ENCODE measurements at regions not wholly inside any gene's neighbourhood (a gene's known extent, or its start where the extent isn't known, plus 50 kb on each side); places are given as distances from the start of the nearest gene placed in this dataset.

DNA sequence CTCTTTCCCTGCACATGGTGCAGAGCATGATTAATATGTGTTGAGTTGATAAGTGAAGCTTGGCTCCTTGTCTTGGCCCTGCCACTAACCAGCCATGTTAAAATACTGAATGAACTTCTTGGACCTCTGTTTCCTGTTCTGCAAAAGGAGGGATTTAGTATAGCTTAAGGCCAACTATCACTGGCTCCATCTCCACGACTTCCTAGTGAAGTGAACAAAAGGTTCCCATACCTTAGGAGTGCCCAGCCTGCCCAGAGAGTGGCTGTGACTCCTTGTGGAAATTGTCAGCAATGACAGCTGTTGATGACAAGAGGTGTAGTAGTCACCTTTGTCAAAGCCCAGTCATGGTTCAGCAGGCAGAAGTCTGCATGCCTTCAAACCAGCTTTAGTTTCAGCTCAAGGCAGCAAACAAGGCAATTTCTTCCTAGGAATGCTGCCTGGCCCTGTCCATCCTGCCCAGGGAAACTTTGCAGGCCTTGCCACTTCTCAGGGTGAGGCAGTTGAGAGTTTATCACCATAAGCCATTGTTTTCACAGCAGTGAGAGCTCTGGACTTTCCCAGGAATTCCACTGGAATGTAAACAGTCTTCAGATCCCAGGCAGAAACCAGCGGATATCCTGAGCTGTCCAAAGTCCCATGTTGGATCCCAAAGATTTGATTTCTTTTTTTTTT is 169.7 kb upstream of the TNFAIP3 start:
- no peak overlapping the region for H3K9ac ChIP-seq (ENCODE audit: low read depth, low read length)
- peaks cover 5% of the 10 kb centered on the region for H3K4me1 ChIP-seq (ENCODE audit: insufficient read depth, low read length)
- no peaks in the 10 kb centered on the region for H3K36me3 ChIP-seq (ENCODE audit: insufficient read depth, low read length)
- H3K9me3 ChIP-seq (ENCODE audit: control insufficient read depth, insufficient read depth, low read length): no peaks in the 10 kb centered on the region

DNA sequence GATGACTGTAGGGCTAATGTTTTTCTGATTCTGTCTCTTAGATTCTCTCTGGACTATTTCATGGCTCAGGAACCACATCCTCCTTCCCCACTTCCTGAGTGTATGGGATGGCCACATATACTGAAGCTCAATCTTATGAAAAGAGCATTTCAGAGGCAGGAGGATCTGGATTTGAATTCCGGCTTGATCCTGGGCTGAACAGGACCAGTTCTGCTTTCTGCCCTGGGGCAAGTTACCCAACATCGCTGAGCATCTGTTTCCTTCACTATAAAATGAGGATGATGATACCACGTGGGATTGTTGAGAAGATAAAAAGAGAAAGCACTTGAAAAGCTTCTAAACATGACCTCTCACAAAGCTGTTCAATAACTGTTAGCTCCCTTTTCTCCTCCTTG is 168.4 kb upstream of the TNFAIP3 start:
- H3K9ac ChIP-seq (ENCODE audit: low read depth, low read length): no peak overlapping the region
- no peaks in the 10 kb centered on the region for H3K36me3 ChIP-seq (ENCODE audit: insufficient read depth, low read length)
- H3K9me3 ChIP-seq (ENCODE audit: control insufficient read depth, insufficient read depth, low read length): no peaks in the 10 kb centered on the region
- H3K4me1 ChIP-seq (ENCODE audit: insufficient read depth, low read length): peaks cover 5% of the 10 kb centered on the region

DNA sequence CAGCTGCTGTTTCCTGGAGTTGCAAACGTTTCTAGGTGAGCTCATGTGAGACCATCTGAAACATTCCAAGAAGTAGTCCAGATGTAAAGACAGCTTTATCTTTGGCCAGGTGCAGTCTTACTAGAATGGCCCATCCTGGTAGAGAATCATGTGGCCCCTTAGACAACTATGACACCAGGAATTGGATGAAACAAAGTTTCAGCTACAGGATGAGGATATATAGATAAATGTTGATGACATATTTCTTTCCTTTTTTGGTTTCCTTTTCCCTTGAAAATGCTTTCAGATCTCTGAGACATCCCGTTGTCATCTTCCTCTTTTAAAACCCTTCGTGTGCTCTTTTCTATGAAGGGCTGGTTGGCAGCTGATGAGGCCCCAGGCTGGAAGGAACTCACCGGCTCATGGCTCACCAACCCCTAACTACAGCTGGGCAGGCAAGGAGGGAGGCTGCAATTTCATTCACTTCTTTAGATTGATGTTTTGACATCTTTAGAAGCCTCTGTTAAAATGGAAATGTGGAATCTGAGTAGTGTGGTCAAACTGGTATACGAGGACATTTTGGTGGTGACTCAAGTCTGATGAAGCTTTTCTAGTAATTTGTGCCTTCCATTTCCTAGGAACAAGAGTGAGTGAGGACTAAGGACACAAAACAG is 167.9 kb upstream of the TNFAIP3 start:
- no peak overlapping the region for H3K9ac ChIP-seq (ENCODE audit: low read depth, low read length)

DNA sequence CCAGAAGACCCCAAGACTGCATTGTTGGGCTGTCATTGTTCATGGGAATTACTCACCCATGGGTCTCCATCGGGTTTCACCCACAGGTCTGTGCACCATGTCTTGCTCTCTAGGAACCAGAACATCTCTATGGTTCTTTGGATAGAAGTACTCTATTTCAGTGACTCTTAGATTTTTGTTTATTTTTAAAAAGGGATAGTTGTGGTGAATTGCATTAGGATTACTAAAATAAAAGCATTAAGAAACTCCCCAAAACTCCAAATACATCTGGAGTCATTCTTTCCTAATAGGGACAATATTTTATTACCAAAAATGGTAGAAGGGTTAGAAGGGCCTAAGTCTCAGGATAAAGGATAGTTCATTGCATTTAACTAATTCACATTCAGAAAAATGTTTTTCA is 166.9 kb upstream of the TNFAIP3 start:
- peaks cover 5% of the 10 kb centered on the region for H3K4me1 ChIP-seq (ENCODE audit: insufficient read depth, low read length)

More for the DNA sequence above, 167.9 kb upstream of the TNFAIP3 start:
- Histone ChIP-seq H3K36me3 (ENCODE audit: insufficient read depth, low read length) (no peaks in the 10 kb centered on the region), H3K4me1 (ENCODE audit: insufficient read depth, low read length) (peaks cover 5% of the 10 kb centered on the region), H3K9me3 (ENCODE audit: control insufficient read depth, insufficient read depth, low read length) (no peaks in the 10 kb centered on the region)

DNA sequence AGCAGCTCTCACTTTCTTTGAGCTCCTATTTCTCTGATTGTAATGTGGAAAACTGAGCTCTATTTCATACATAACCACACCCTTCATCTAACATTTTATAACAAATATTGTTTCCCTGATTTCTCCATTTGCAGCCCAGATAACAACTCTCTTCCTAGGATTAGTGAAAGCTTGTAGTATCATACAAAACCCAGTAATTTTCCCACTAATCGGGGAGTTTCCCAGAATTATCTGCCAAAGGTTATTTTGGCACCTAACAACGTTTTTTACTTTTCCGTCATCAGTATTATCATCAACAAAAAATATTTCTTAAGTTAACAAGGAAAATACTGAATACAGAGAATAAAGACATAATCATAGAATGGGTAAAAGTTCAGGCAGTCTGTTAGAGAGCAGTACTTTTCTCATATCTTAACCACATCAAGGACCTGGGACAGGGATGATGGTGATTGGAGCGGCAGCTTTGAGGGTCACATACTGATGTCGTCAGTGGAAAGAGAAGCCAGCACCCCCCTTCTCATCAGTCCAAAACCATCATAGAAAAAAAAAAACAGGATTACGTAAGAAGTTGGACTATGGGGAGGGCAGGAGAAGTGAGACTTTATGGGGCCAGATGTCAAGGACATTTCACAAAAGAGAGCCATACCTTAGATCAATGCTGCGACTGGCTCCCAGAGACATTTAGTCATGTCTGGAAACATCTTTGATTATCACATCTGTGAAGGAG is 166.1 kb upstream of the TNFAIP3 start:
- Histone ChIP-seq H3K4me1 (ENCODE audit: insufficient read depth, low read length) (peaks cover 5% of the 10 kb centered on the region), H3K9ac (ENCODE audit: low read depth, low read length) (no peak overlapping the region)

More for the DNA sequence above, 166.9 kb upstream of the TNFAIP3 start:
- H3K9ac ChIP-seq (ENCODE audit: low read depth, low read length): no peak overlapping the region
- H3K36me3 ChIP-seq (ENCODE audit: insufficient read depth, low read length): no peaks in the 10 kb centered on the region
- H3K9me3 ChIP-seq (ENCODE audit: control insufficient read depth, insufficient read depth, low read length): no peaks in the 10 kb centered on the region

DNA sequence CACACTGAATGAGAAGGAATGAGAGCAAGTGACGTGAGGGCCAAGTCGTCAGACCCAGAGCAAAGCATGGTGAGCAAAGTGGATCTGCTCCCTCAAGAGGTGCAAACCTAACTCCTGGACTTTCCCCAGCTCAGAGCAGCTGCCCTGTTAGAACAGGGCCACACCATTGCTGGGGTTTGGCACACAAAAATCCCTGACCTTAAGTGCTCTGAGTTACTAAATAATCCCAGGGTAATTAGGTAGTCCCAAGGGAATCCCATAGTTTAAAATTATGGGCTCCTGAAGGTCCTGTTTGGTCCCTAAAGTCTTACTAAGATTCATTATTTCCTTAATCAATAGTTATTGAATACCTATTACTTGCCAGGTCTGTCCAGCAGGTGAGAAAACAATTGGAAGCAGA is 165.1 kb upstream of the TNFAIP3 start:
- H3K9ac ChIP-seq (ENCODE audit: low read depth, low read length): no peak overlapping the region
- H3K36me3 ChIP-seq (ENCODE audit: insufficient read depth, low read length): no peaks in the 10 kb centered on the region
- H3K9me3 ChIP-seq (ENCODE audit: control insufficient read depth, insufficient read depth, low read length): no peaks in the 10 kb centered on the region
- H3K4me1 ChIP-seq (ENCODE audit: insufficient read depth, low read length): peaks cover 5% of the 10 kb centered on the region

More for the DNA sequence above, 166.1 kb upstream of the TNFAIP3 start:
- H3K9me3 ChIP-seq (ENCODE audit: control insufficient read depth, insufficient read depth, low read length): no peaks in the 10 kb centered on the region
- no peaks in the 10 kb centered on the region for H3K36me3 ChIP-seq (ENCODE audit: insufficient read depth, low read length)

DNA sequence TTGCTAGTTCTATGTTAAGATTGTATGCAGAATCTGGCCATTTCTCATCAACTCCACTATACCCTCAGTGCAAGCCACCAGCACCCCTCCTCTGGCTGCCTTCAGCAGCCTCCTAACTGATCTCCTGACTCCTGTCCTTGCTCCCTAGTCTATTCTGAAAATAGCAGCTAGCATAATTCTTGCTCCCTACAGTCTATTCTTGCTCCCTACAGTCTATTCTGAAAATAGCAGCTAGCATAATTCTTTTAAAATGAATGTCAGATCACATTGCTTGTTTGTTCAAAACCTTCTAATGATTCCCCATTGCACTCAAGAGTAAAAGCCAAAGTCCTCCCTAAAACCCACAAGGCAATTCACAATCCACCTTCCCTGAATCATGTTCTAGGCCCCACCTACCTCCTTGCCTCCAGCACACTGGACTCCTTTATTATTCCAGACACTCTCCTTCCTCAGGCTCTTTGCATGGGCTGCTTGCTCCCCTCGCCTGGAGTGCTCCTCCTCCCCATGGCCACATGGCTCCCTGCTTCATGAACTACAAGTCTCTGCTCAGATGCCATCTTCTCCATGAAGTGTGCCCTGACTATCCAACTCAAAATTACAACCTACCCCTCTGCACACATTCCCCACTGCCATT is 164.2 kb upstream of the TNFAIP3 start:
- Histone ChIP-seq H3K36me3 (ENCODE audit: insufficient read depth, low read length) (no peaks in the 10 kb centered on the region), H3K9me3 (ENCODE audit: control insufficient read depth, insufficient read depth, low read length) (no peaks in the 10 kb centered on the region), H3K9ac (ENCODE audit: low read depth, low read length) (no peak overlapping the region), H3K4me1 (ENCODE audit: insufficient read depth, low read length) (no peaks in the 10 kb centered on the region)

DNA sequence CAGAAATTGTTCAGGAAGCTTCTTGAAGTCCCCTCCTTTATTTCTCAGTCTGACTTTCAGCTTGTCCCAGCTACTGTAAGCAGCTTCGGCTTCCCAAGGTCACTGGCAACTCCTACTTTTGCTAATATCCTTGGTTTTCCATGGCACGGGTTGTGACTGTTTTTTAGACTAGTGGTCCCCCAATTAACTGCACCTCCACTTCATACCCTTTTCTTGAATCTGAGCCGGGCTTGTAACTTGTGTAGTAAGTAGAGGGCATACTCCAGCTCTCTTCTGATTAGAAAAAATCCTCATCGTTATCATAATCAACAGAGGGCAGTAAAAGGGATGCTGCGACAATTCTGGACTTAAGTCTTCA is 162.3 kb upstream of the TNFAIP3 start:
- Histone ChIP-seq H3K9me3 (ENCODE audit: control insufficient read depth, insufficient read depth, low read length) (no peaks in the 10 kb centered on the region), H3K4me1 (ENCODE audit: insufficient read depth, low read length) (no peaks in the 10 kb centered on the region), H3K9ac (ENCODE audit: low read depth, low read length) (no peak overlapping the region), H3K36me3 (ENCODE audit: insufficient read depth, low read length) (no peaks in the 10 kb centered on the region)

DNA sequence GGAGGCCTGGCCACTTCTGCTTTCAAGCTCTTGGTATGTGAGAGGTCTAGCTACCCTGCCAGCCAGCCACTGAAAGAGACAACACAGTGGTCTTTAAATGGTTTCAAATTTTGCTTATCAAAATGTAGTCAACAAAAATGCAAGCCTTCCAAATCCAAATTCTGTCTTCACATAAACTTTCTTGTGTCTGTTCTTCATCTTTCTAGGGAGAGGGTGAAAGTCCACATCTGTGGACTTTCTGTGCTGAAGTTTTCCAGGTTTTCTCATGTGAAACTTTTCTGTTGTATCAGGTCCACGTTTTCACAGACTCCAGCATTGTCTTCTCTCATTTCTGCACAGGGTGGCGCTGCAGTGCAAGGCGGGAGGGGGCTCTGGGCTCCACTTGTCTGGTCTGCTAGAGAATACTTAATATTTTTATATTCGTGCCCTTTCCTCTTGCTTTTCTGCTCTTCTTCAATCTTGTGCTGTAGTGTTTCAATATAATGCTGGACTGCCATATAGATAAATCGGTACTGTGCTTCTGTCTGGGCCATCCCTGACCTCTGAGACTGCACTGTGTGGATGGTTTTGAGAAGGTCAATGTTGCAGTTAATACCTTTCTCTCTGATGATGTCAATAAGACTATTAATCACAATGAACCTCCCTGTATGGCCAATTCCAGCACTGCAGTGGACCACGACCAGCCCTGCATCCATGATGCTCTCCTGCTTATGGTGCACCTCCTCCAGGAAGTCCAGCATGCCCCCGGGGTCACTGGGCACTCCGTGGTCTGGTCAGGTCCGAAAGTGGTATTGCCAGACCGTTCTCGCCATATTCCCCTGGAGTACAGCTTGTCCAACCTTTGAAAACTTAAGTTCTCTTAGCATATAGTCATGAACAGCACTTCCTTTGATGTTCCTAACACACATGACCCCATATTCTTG is 161.6 kb upstream of the TNFAIP3 start:
- Histone ChIP-seq H3K36me3 (ENCODE audit: insufficient read depth, low read length) (no peaks in the 10 kb centered on the region), H3K4me1 (ENCODE audit: insufficient read depth, low read length) (no peaks in the 10 kb centered on the region), H3K9ac (ENCODE audit: low read depth, low read length) (no peak overlapping the region), H3K9me3 (ENCODE audit: control insufficient read depth, insufficient read depth, low read length) (no peaks in the 10 kb centered on the region)

DNA sequence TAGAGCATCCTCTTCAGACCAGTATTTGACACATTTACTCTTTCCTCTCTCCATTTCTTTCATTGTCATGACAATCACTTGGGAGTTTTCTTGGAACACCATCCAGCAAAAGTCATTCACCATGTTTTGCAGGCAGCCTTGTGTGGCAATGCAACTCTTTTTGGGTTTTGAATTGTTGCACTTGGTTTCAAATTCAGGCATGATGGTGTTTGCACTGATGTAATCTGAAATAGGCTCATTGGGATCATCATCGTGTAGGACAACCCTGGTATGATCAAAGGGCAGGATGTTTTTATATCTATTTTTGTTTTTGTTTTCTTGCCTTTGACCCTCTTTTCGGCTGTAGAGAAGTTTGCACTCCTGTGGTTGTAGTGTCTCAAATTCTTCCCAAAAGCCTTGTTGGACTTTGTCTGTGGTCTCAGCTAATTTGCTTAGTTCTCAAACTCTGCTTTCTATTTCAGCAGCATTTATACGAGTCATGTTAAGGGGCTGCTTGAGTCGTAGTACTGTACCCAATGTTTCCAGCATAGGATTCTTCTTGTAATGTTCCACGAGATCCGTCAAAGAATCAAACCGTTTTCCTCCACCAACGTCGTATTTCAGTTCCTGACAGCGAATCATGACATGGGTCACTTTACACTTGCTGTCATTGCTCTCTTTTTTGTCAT is 160.8 kb upstream of the TNFAIP3 start:
- Histone ChIP-seq H3K36me3 (ENCODE audit: insufficient read depth, low read length) (no peaks in the 10 kb centered on the region), H3K9me3 (ENCODE audit: control insufficient read depth, insufficient read depth, low read length) (no peaks in the 10 kb centered on the region), H3K9ac (ENCODE audit: low read depth, low read length) (no peak overlapping the region), H3K4me1 (ENCODE audit: insufficient read depth, low read length) (no peaks in the 10 kb centered on the region)

DNA sequence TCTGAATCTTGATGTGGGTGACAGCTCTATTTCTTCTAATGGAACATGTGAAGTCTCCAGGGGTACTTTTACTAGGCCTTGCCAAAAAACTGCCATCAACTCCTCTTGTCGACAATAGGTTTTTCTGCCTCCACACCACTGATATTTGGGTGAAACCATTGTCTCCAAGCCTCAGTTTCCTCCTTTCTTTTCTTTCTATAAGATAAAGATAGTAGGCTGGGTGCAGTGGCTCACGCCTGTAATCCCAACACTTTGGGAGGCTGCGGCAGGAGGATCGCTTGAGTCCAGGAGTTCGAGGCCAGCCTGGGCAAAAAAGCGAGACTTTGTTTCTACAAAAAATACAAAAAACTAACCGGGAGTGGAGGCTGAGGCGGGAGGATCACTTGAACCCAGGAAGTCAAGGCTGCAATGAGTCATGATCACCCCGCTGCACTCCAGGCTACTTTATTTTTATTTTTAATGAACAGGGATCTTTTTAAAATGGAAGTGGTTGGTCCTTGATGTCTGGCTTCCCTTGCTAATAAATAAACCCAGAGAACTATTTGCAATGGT is 159.9 kb upstream of the TNFAIP3 start:
- H3K36me3 ChIP-seq (ENCODE audit: insufficient read depth, low read length): no peaks in the 10 kb centered on the region
- no peak overlapping the region for H3K9ac ChIP-seq (ENCODE audit: low read depth, low read length)
- no peaks in the 10 kb centered on the region for H3K9me3 ChIP-seq (ENCODE audit: control insufficient read depth, insufficient read depth, low read length)
- H3K4me1 ChIP-seq (ENCODE audit: insufficient read depth, low read length): no peaks in the 10 kb centered on the region

DNA sequence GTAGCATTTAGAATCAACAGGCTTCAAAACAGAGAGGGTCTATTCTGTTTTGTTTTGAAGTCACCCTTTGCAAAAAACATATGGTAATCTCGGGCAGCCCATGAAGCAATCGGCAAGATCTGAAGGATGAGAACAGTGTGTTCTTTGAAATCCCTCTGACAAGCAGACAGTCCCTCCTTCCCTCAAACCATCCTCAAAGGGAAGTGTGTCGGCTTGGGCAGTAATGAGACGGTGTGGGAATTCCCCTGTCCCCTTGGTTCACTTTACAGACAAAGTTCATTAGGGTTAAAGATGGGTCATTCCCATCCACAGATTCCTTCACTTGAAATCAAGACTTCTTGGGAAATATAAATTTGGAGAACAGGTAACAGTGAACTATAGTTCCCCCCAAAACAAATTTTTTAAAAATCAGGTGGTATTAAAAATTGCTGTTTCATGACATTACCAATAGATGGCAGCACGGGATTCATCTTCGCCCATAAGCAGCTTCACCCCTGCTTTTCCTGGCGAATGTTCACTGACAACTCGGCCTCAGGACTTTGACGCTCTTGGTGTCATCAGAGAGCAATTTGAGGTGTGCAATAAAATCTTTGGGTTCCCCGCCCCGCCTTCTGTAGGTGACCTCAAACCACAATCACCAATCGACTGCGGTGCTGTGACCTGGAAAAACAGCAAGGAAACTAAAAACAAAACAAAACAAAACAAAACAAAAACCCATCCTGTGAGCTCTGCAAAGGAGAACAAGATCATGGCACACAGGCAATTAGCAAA is 159.3 kb upstream of the TNFAIP3 start:
- no peaks in the 10 kb centered on the region for H3K36me3 ChIP-seq (ENCODE audit: insufficient read depth, low read length)
- no peak overlapping the region for H3K9ac ChIP-seq (ENCODE audit: low read depth, low read length)
- no peaks in the 10 kb centered on the region for H3K4me1 ChIP-seq (ENCODE audit: insufficient read depth, low read length)
- H3K9me3 ChIP-seq (ENCODE audit: control insufficient read depth, insufficient read depth, low read length): no peaks in the 10 kb centered on the region

DNA sequence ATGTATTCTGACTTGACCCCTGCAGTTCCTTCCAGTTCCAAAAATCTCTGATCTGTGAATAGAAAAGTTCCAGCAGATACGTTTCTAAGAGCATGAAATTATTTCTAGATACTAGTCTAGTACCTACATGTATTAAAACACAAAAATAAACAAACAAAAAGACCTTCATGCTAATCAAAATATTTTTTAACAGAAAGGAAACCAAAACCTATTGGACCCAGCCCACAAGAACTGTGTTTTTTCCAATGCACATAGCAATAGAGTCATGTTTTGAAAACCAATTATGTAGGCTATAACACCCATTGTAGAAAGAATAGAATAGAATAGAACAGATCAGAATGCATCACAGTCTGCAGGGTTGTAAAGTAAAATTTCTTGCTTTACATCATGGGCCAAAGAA is 158.6 kb upstream of the TNFAIP3 start:
- no peak overlapping the region for H3K9ac ChIP-seq (ENCODE audit: low read depth, low read length)
- H3K36me3 ChIP-seq (ENCODE audit: insufficient read depth, low read length): no peaks in the 10 kb centered on the region
- H3K4me1 ChIP-seq (ENCODE audit: insufficient read depth, low read length): no peaks in the 10 kb centered on the region
- H3K9me3 ChIP-seq (ENCODE audit: control insufficient read depth, insufficient read depth, low read length): no peaks in the 10 kb centered on the region

Measured in ES-I3 (cell line).